CD14-positive monocyte (primary cell): ENCODE measurements at regions not wholly inside any gene's neighbourhood (a gene's known extent, or its start where the extent isn't known, plus 50 kb on each side); places are given as distances from the start of the nearest gene placed in this dataset.

Experiments used
- DNase-seq, 3 donors: peaks; one replicate each; pipeline ENCODE4 v3.0.0-alpha.2; 2011 to 2022
- H2AFZ ChIP-seq: 2 replicates; pipeline ENCODE4 v1.6.0; 2012; ENCODE audit warnings: mild to moderate bottlenecking, low read depth, low read length, inconsistent platforms; ENCODE audit not compliant: insufficient read depth, poor library complexity, severe bottlenecking
- H3K27ac ChIP-seq, 2 donors: 1 replicate in 1 of 2; 2 replicates in 1 of 2; pipeline ENCODE4 v1.5.1; 2012 to 2013; ENCODE audit warnings: low read length in 2 of 2, control low read depth in 1 of 2, inconsistent platforms in 1 of 2, low read depth in 1 of 2, mild to moderate bottlenecking in 1 of 2
- H3K27me3 ChIP-seq, 2 donors: one replicate each; pipeline versions ENCODE4 v1.6.0 to v1.6.1; 2011 to 2013; ENCODE audit warnings: low read length in 2 of 2; ENCODE audit not compliant: control insufficient read depth in 2 of 2, insufficient read depth in 2 of 2
- H3K36me3 ChIP-seq, 2 donors: replicated peaks in 1 of 2; 1 replicate in 1 of 2; 2 replicates in 1 of 2; pipeline versions ENCODE4 v1.5.1 to v1.6.1; 2012 to 2013; ENCODE audit warnings: low read length in 2 of 2, control low read depth in 1 of 2, inconsistent platforms in 1 of 2, mild to moderate bottlenecking in 1 of 2; ENCODE audit not compliant: insufficient read depth in 2 of 2, control insufficient read depth in 1 of 2
- H3K4me1 ChIP-seq, 2 donors: 1 replicate in 1 of 2; 2 replicates in 1 of 2; pipeline versions ENCODE4 v1.5.1 to v1.6.1; 2012 to 2013; ENCODE audit warnings: low read length in 2 of 2, control low read depth in 1 of 2, inconsistent platforms in 1 of 2, mild to moderate bottlenecking in 1 of 2, moderate library complexity in 1 of 2; ENCODE audit not compliant: insufficient read depth in 2 of 2, control insufficient read depth in 1 of 2
- H3K4me2 ChIP-seq: replicated peaks from 2 replicates; pipeline ENCODE3; 2012; ENCODE audit warnings: low read length, moderate library complexity, mild to moderate bottlenecking; ENCODE audit not compliant: poor library complexity, severe bottlenecking; ENCODE audit errors: extremely low read depth
- H3K4me3 ChIP-seq, 3 experiments: fragments of 200-600 bp in 1 of 3; sonication (generic) in 1 of 3; replicated peaks in 1 of 3; 1 replicate in 2 of 3; 2 replicates in 1 of 3; pipeline ENCODE4 v1.5.1; 2011 to 2013; ENCODE audit warnings: low read length in 3 of 3, mild to moderate bottlenecking in 3 of 3, control low read depth in 2 of 3, low read depth in 2 of 3, inconsistent platforms in 1 of 3, moderate library complexity in 1 of 3
- H3K79me2 ChIP-seq: 2 replicates; pipeline ENCODE4 v1.6.0; 2012; ENCODE audit warnings: mild to moderate bottlenecking, control low read depth, inconsistent platforms, low read length, moderate library complexity; ENCODE audit not compliant: insufficient read depth
- H3K9ac ChIP-seq: 2 replicates; pipeline ENCODE4 v1.6.0; 2017; ENCODE audit warnings: low read length, mild to moderate bottlenecking; ENCODE audit not compliant: insufficient read depth, poor library complexity, severe bottlenecking
- H3K9me3 ChIP-seq, 2 donors: replicated peaks in 1 of 2; 1 replicate in 1 of 2; 2 replicates in 1 of 2; pipeline versions ENCODE4 v1.5.1 to v1.6.1; 2012 to 2013; ENCODE audit warnings: low read length in 2 of 2, control low read depth in 1 of 2; ENCODE audit not compliant: control insufficient read depth in 1 of 2, insufficient read depth in 1 of 2
- H4K20me1 ChIP-seq: 2 replicates; pipeline ENCODE4 v1.6.0; 2012; ENCODE audit warnings: mild to moderate bottlenecking, low read length, control low read depth, moderate library complexity; ENCODE audit not compliant: insufficient read depth
- H3K27ac Mint-ChIP-seq, 7 donors: one replicate each; pipeline ENCODE4 v1.8.0; 2020; ENCODE audit warnings: mild to moderate bottlenecking in 7 of 7, mixed read lengths in 7 of 7, moderate library complexity in 6 of 7, inconsistent platforms in 2 of 7
- H3K27me3 Mint-ChIP-seq, 3 donors: one replicate each; pipeline ENCODE4 v1.8.0; 2021 to 2022; ENCODE audit warnings: low read depth in 3 of 3, mild to moderate bottlenecking in 3 of 3, mixed read lengths in 3 of 3, moderate library complexity in 3 of 3, inconsistent platforms in 1 of 3
- H3K36me3 Mint-ChIP-seq, 2 donors: one replicate each; pipeline ENCODE4 v1.8.0; 2020; ENCODE audit warnings: mixed read lengths in 2 of 2, inconsistent platforms in 1 of 2, mild to moderate bottlenecking in 1 of 2
- H3K4me1 Mint-ChIP-seq: one replicate; pipeline ENCODE4 v1.8.0; 2020; ENCODE audit warnings: mild to moderate bottlenecking, mixed read lengths
- H3K4me3 Mint-ChIP-seq, 2 donors: one replicate each; pipeline ENCODE4 v1.8.0; 2020; ENCODE audit warnings: mild to moderate bottlenecking in 2 of 2, mixed read lengths in 2 of 2, moderate library complexity in 1 of 2
- H3K9me3 Mint-ChIP-seq, 7 donors: one replicate each; pipeline ENCODE4 v1.8.0; 2020 to 2022; ENCODE audit warnings: mixed read lengths in 7 of 7, mild to moderate bottlenecking in 6 of 7, moderate library complexity in 6 of 7, inconsistent platforms in 2 of 7
- whole genome bisulfite sequencing: methylation state at CpG from one replicate; pipeline ENCODE4 v1.1.5; 2013; ENCODE audit warnings: missing lambda C conversion rate; ENCODE audit not compliant: insufficient coverage; 5-methylcytosine and 5-hydroxymethylcytosine counted together
- intact Hi-C, 2 donors: fragments of 100-400 bp; cut with micrococcal nuclease; formaldehyde crosslinking; loops; one replicate each; pipeline versions ENCODE4 v1.15.0 to v1.15.1; 2023
- TF ChIP-seq, protein P1 (sequence below): fragments of 200-600 bp; IDR thresholded peaks from one replicate; pipeline ENCODE4 v1.8.0; 2022; ENCODE audit warnings: antibody characterized with exemption, mild to moderate bottlenecking

DNA sequence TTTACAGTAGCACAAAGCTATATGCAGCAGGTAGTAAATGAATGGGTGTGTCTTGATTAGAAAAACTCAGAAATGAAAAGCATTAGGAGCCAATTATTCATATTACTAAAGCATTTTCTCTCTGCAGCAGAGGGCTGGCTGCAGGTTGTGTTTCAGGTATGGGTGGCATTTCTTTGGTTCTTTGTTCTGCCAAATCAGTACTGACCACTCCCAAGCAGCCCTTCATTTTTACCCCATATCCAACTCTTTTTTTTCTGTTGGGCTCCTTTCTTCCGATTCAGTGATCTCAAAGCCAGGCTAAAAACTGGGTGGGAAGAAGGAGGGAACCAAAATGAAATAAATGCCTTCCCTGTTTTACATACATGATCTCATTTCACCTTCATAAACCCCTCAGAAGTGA is 162.3 kb downstream of the SPRY1 start:
- no peak overlapping the region for H3K27ac Mint-ChIP-seq
- intact Hi-C loops, result loop anchor here in 1 of 2 donors (10.0 kb wide), 1 partner anchor 54 kb away; no protein-coding TSS in a partner anchor

DNA sequence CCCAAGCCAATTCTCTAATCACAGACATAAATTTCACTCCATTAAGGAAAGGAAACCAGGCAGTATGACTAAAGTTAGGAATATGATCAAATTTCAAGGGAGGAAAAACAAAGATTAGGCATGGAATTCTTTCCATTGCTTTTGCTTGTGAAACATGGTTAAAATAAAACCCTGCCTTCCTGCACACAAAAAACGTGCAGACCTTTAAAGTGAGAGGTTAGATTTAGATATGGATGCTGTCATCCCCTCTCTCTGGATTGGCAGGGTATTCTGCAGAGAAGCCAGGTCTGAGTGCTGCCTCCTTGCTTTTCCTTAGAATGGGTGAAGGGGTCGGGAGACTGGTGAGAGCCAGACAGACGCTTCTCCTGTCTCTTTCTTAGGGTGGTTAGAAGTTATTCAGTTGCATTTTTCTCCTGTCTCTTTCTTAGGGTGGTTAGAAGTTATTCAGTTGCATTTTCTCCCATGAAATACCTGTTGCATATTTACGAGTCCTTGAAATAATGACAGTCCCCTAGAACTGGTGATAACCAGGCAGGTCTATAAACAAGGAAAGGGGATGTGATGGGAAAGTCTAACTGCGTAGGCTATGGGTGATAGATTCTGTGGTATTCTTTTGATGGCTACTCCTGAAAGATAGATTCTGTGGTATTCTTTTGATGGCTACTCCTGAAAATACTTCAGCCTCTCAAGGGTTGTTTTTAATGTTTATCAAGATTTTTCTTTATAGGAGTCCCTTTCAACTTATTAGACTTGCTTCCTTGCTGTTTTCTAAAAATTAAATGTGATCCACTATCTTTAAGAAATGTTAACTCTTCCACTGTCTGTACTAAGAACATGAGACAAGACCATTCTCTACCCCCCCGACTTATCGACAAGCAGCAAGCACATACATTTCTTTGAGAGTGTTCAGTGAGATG is 163.6 kb downstream of the SPRY1 start:
- WGBS, result no CpG with 5 or more reads among the region's 7 CpGs
- Histone ChIP-seq H3K9ac (no peak overlapping the region), H3K9me3 (no peaks in the 10 kb centered on the region), H3K36me3 (no peaks in the 10 kb centered on the region), H3K4me1 (peaks cover 8 to 12% of the 10 kb centered on the region in 2 donors), H3K4me2 (no peak overlapping the region), H3K4me3 (no peak overlapping the region), H4K20me1 (no peaks in the 10 kb centered on the region), H3K27me3 (no peaks in the 10 kb centered on the region), H3K79me2 (no peaks in the 10 kb centered on the region), H2AFZ (no peak overlapping the region), H3K27ac (no peak overlapping the region)
- intact Hi-C loops, result loop anchor here (10.0 kb wide), 2 partner anchors 55 to 105 kb away; no protein-coding TSS in a partner anchor
- Mint-ChIP-seq H3K4me1 (peaks cover 21% of the 10 kb centered on the region), H3K27me3 (peaks cover 0 to 8% (median 2%) of the 10 kb centered on the region in 3 donors), H3K27ac (no peak overlapping the region), H3K36me3 (no peaks in the 10 kb centered on the region), H3K4me3 (no peak overlapping the region), H3K9me3 (no peaks in the 10 kb centered on the region)
- TF ChIP-seq, protein P1, sequence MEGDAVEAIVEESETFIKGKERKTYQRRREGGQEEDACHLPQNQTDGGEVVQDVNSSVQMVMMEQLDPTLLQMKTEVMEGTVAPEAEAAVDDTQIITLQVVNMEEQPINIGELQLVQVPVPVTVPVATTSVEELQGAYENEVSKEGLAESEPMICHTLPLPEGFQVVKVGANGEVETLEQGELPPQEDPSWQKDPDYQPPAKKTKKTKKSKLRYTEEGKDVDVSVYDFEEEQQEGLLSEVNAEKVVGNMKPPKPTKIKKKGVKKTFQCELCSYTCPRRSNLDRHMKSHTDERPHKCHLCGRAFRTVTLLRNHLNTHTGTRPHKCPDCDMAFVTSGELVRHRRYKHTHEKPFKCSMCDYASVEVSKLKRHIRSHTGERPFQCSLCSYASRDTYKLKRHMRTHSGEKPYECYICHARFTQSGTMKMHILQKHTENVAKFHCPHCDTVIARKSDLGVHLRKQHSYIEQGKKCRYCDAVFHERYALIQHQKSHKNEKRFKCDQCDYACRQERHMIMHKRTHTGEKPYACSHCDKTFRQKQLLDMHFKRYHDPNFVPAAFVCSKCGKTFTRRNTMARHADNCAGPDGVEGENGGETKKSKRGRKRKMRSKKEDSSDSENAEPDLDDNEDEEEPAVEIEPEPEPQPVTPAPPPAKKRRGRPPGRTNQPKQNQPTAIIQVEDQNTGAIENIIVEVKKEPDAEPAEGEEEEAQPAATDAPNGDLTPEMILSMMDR, result no peak
- no peak for DNase-seq

More for the DNA sequence above, 162.3 kb downstream of the SPRY1 start:
- no peaks in the 10 kb centered on the region for H3K79me2 ChIP-seq
- H3K4me2 ChIP-seq, result no peak overlapping the region
- no CpG with 5 or more reads among the region's 1 CpG for WGBS
- no peaks in the 10 kb centered on the region for H3K9me3 ChIP-seq
- no peak overlapping the region for H3K9ac ChIP-seq
- H3K9me3 Mint-ChIP-seq, result no peaks in the 10 kb centered on the region
- no peaks in the 10 kb centered on the region for H3K36me3 ChIP-seq
- H3K4me3 ChIP-seq, result no peak overlapping the region
- H3K27me3 ChIP-seq, result no peaks in the 10 kb centered on the region
- H4K20me1 ChIP-seq, result no peaks in the 10 kb centered on the region
- DNase-seq, result no peak
- peaks cover 0 to 7% (median 2%) of the 10 kb centered on the region in 3 donors for H3K27me3 Mint-ChIP-seq
- TF ChIP-seq, protein P1, result no peak
- no peak overlapping the region for H2AFZ ChIP-seq
- H3K4me1 Mint-ChIP-seq, result peaks cover 30% of the 10 kb centered on the region
- peaks cover 17 to 18% of the 10 kb centered on the region in 2 donors for H3K4me1 ChIP-seq
- H3K4me3 Mint-ChIP-seq, result no peak overlapping the region
- H3K36me3 Mint-ChIP-seq, result no peaks in the 10 kb centered on the region
- H3K27ac ChIP-seq, result no peak overlapping the region
